SK-N-MC (cell line): ENCODE measurements at regions not wholly inside any gene's neighbourhood (a gene's known extent, or its start where the extent isn't known, plus 50 kb on each side); places are given as distances from the start of the nearest gene placed in this dataset.
"Not testable (repeated sequence)": the region's sequence is repeated elsewhere in the genome, so short reads cannot be mapped to it uniquely, and the experiment has no call there.

Experiments used
- DNase-seq: peaks from one replicate; pipeline ENCODE4 v3.0.0-alpha.2; 2011; ENCODE audit warnings: low read depth, low spot score
- H3K27ac ChIP-seq: fragments of 200-600 bp; sonication (generic); 2 replicates; pipeline ENCODE4 v1.5.1; 2016; ENCODE audit warnings: mixed run types
- H3K36me3 ChIP-seq: fragments of 200-600 bp; sonication (generic); 2 replicates; pipeline ENCODE4 v1.6.1; 2017; ENCODE audit warnings: antibody characterized with exemption, low read length, mixed read lengths; ENCODE audit not compliant: insufficient read depth
- H3K4me3 ChIP-seq: fragments of 200-600 bp; sonication (generic); 2 replicates; pipeline ENCODE4 v1.5.1; 2016
- H3K9ac ChIP-seq: fragments of 200-600 bp; sonication (generic); 2 replicates; pipeline ENCODE4 v1.8.0; 2017; ENCODE audit warnings: mixed run types, mixed read lengths; ENCODE audit not compliant: insufficient read length
- H3K9me3 ChIP-seq: fragments of 200-600 bp; sonication (generic); 2 replicates; pipeline ENCODE4 v1.6.1; 2017; ENCODE audit warnings: low read depth, mild to moderate bottlenecking, antibody characterized with exemption, low read length, moderate library complexity, mixed read lengths
- EZH2 ChIP-seq: fragments of 200-600 bp; sonication (generic); IDR thresholded peaks from one replicate; pipeline ENCODE4 v1.6.1; 2017; ENCODE audit warnings: antibody characterized with exemption
- FOXP2 ChIP-seq: optimal IDR thresholded peaks from 2 replicates; pipeline ENCODE3; 2011; ENCODE audit warnings: mild to moderate bottlenecking, moderate library complexity; ENCODE audit not compliant: insufficient read depth; ENCODE audit errors: extremely low read length, control extremely low read depth
- POLR2AphosphoS5 ChIP-seq: IDR thresholded peaks from 2 replicates; pipeline ENCODE4 v1.6.1; 2012; ENCODE audit warnings: mild to moderate bottlenecking, low read depth, low read length, borderline replicate concordance

- Histone ChIP-seq H3K9me3 (no peaks in the 10 kb centered on the region), H3K4me3 (no peak overlapping the region), H3K36me3 (no peaks in the 10 kb centered on the region), H3K9ac (no peak overlapping the region), H3K27ac (no peak overlapping the region)
- TF ChIP-seq FOXP2 (no peak), EZH2 (no peak), POLR2AphosphoS5 (no peak)
- DNase-seq: no peak
These were observed 406.6 kb upstream of the CAMK1G start for GRCh38 chr1:209176866-209177430.

GRCh38 chr1:209183195-209183594 lies 400.3 kb upstream of the CAMK1G start:
- H3K36me3 ChIP-seq: no peaks in the 10 kb centered on the region
- no peak for DNase-seq
- H3K27ac ChIP-seq: no peak overlapping the region
- no peak overlapping the region for H3K9ac ChIP-seq
- H3K9me3 ChIP-seq: no peaks in the 10 kb centered on the region
- TF ChIP-seq POLR2AphosphoS5 (no peak), EZH2 (no peak), FOXP2 (no peak)
- no peak overlapping the region for H3K4me3 ChIP-seq

DNA sequence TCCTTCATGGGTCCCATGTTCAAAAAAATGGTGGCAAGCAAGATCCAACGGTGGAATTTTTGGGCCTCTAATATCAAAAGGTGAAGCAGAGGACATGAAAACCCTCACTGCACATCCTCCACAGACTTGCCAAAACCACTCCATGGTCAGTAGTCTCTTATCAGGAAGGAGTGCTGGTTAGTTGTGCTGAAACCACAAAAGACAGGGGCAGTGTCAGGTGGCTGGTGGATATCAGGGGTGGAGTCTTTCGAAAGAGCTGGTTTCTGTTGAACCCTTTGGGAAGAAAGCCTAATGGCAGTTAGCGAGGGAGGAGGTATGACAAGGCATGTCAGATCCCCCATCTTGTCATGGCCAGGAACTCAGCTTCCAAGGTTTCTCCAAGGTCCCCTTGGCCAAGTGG lies 395.9 kb upstream of the CAMK1G start:
- no peak for DNase-seq
- H3K9me3 ChIP-seq: no peaks in the 10 kb centered on the region
- no peak overlapping the region for H3K4me3 ChIP-seq
- H3K27ac ChIP-seq: no peak overlapping the region
- H3K9ac ChIP-seq: no peak overlapping the region
- TF ChIP-seq FOXP2: no peak
- no peak for TF ChIP-seq POLR2AphosphoS5
- no peak for TF ChIP-seq EZH2
- no peaks in the 10 kb centered on the region for H3K36me3 ChIP-seq

GRCh38 chr1:209190591-209191261 lies 392.8 kb upstream of the CAMK1G start:
- Histone ChIP-seq H3K9ac (no peak overlapping the region), H3K4me3 (no peak overlapping the region), H3K9me3 (no peaks in the 10 kb centered on the region), H3K36me3 (no peaks in the 10 kb centered on the region), H3K27ac (no peak overlapping the region)
- TF ChIP-seq EZH2 (no peak), POLR2AphosphoS5 (no peak), FOXP2 (no peak)
- DNase-seq: peak; percentile 5

DNA sequence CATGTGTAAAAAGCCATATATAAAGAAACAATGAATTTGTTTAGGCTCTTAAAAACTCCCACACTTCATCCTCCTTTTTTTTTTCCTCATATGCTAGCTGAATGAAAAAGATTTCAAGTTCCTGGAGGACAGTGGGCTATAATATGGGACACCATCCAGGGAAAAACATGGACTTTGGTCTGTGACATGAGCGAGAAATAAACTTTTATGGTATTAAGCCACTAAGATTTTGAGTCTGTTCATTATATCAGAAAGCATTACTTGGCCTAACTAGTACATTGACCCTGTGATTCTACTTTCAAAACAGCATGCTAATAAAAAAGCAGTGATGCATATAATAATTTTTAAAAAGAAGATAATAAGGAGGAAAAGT lies 392.3 kb upstream of the CAMK1G start:
- H3K9me3 ChIP-seq: no peaks in the 10 kb centered on the region
- H3K36me3 ChIP-seq: no peaks in the 10 kb centered on the region
- no peak overlapping the region for H3K9ac ChIP-seq
- TF ChIP-seq EZH2 (no peak), FOXP2 (no peak), POLR2AphosphoS5 (no peak)
- no peak overlapping the region for H3K27ac ChIP-seq
- no peak overlapping the region for H3K4me3 ChIP-seq
- DNase-seq: no peak

DNA sequence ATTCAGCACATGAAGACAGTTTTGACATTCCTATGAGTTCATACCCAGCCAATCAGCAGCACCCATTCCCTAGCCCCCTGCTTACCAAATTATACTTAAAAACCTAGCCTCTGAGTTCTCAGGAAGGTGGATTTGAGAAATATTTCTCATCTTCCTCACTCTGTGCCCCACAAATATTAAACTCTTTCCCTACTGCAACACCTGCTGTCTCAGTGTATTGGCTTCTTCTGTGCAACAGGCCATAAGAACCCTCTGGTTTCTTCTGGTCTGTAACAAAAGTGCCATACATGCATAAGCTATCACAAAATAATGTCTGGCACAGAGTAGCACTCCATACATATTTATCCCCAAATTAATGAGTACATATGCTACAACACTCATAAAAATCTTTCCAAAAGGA lies 387.4 kb upstream of the CAMK1G start:
- no peak overlapping the region for H3K27ac ChIP-seq
- no peak overlapping the region for H3K4me3 ChIP-seq
- DNase-seq: no peak
- TF ChIP-seq POLR2AphosphoS5: no peak
- TF ChIP-seq FOXP2: no peak
- TF ChIP-seq EZH2: no peak
- no peaks in the 10 kb centered on the region for H3K36me3 ChIP-seq
- H3K9ac ChIP-seq: no peak overlapping the region
- no peaks in the 10 kb centered on the region for H3K9me3 ChIP-seq

DNA sequence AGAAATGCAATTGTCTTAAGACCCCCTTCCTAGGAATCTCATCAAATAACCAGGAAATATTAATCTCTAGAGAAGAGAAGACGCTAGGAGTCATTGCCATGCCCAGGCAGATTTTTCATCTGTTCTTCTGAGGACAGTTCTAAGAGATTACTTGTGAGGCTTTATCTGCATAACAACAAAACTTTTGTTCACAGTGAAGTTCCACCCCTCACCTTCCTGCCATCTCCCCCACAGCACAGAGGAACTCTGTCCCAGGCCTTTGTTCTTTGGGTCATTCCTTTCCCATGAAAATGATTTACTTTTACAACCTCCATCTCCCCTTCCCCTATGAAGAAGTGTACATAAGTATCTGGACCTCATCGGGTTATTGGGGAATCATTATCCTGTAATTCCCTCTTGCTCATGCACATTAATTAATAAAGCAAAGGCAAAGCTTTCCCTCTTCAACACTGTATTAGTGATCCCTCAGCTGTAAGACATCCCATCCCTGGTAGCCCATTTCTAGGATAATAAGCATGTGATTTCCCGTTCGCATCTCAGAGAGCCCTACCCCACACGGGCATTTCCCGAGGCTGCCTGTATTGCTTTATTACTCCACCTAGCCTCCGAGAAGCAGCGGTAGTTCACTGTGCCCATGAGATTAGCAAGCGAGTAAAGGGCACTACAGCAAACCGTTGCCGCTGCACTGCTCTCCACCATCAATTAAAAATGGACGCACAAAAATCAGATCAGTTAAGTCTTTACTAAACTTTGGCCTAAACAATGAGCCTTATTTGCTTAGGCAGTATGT lies 384.4 kb upstream of the CAMK1G start:
- TF ChIP-seq POLR2AphosphoS5 (no peak), FOXP2 (no peak), EZH2 (no peak)
- no peak overlapping the region for H3K27ac ChIP-seq
- no peaks in the 10 kb centered on the region for H3K36me3 ChIP-seq
- no peak for DNase-seq
- no peak overlapping the region for H3K9ac ChIP-seq
- H3K4me3 ChIP-seq: no peak overlapping the region
- no peaks in the 10 kb centered on the region for H3K9me3 ChIP-seq

- TF ChIP-seq POLR2AphosphoS5 (no peak), EZH2 (no peak), FOXP2 (no peak)
- Histone ChIP-seq H3K9ac (no peak overlapping the region), H3K36me3 (no peaks in the 10 kb centered on the region), H3K9me3 (no peaks in the 10 kb centered on the region), H3K27ac (no peak overlapping the region), H3K4me3 (no peak overlapping the region)
- DNase-seq: no peak
These were observed 383.7 kb upstream of the CAMK1G start for GRCh38 chr1:209199822-209200221.

DNA sequence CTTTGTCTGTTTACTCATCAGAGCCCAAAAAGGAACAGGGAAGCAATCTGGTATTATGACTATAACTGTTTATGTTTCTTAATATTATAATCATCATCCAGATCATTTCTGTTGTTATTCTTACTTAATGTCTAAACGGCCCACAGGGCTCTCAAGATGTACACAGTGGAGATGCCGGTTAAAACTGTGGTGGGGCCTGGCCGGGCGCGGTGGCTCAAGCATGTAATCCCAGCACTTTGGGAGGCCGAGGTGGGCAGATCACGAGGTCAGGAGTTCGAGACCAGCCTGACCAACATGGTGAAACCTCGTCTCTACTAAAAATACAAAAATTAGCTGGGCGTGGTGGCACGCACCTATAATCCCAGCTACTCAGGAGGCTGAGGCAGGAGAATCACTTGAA lies 381.2 kb upstream of the CAMK1G start:
- not testable (repeated sequence) for DNase-seq, H3K4me3 ChIP-seq

More for the DNA sequence above, 381.2 kb upstream of the CAMK1G start:
- H3K36me3 ChIP-seq, H3K27ac ChIP-seq, H3K9ac ChIP-seq, H3K9me3 ChIP-seq: not testable (repeated sequence)
